ENCODE measurements at regions not wholly inside any gene's neighbourhood (a gene's known extent, or its start where the extent isn't known, plus 50 kb on each side); places are given as distances from the start of the nearest gene placed in this dataset.
"Not testable (repeated sequence)": the region's sequence is repeated elsewhere in the genome, so short reads cannot be mapped to it uniquely, and the experiment has no call there.

GRCh38 chr16:18263046-18263445 lies 73.5 kb downstream of the NPIPA8 start:
- DNase-seq, result not testable (repeated sequence)

DNA sequence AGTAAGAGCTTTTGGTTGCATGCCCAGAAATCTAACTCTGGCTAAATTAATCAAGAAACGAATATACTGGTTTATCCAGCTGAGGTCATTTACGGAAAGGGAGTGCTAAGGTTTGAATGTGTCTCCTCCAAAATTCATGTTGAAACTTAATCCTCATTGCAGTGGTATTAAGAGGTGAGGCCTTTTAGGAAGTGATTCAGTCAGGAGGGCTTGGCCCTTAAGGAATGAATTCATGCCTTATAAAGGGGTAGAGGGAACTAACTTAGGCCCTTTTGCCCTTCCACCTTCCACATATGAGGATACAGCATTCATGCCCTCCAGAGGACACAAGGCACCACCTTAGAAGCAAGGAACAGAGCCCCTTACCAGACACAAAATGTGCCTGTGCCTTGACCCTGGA lies 74.7 kb downstream of the NPIPA8 start:
- DNase-seq, result not testable (repeated sequence)

DNA sequence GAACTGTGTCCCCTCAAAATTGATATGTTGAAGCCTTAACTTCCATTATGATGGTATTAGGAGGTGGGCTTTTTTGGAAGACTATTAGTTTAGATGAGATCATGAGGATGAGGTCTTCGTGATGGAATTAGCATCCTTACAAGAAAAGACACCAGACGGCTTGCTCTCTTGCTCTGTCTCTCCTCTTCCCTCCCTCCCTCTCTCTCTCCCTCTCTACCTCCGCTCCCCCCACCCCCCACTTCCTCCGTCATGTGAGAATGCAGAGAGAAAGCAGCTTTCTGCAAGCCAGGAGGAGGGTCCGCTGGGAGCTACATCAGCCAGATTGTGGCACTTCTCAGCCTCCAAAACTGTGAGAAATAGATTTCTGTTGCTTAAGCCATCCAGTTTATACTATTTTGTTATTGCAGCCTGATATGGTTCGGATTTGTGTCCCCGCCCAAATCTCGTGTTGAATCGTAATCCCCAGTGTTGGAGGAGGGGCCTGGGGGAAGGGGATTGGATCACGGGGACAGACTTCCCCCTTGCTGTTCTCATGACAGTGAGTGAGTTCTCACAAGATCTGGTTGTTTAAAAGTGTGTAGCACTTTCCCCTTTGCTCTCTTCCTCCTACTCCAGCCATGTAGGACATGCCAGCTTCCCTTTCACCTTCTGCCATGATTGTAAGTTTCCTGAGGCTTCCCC lies 76.9 kb downstream of the NPIPA8 start:
- DNase-seq, result not testable (repeated sequence)

- not testable (repeated sequence) for DNase-seq
These were observed 83.6 kb downstream of the NPIPA8 start for GRCh38 chr16:18252943-18253342.

DNA sequence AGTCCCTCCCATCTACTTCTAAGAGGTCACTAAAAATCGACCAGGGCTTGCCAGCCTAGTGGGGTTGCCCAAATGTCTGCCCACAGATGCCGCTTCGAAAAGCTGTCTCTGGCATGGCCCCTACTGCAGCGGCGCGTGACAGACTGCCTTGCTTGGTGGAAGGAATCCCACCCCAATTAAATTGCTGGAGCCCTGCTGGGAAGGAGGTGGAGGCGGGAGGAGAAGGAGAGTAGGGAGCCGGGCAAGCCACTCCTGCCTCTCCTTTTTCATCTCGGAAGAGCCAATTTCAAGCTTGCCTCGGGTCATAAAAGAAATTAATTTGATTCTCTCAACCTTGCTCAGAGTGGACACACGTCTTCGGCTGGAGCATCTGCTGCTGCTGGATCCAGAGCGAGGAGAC lies 106.0 kb downstream of the NPIPA8 start:
- DNase-seq, result not testable (repeated sequence)

DNA sequence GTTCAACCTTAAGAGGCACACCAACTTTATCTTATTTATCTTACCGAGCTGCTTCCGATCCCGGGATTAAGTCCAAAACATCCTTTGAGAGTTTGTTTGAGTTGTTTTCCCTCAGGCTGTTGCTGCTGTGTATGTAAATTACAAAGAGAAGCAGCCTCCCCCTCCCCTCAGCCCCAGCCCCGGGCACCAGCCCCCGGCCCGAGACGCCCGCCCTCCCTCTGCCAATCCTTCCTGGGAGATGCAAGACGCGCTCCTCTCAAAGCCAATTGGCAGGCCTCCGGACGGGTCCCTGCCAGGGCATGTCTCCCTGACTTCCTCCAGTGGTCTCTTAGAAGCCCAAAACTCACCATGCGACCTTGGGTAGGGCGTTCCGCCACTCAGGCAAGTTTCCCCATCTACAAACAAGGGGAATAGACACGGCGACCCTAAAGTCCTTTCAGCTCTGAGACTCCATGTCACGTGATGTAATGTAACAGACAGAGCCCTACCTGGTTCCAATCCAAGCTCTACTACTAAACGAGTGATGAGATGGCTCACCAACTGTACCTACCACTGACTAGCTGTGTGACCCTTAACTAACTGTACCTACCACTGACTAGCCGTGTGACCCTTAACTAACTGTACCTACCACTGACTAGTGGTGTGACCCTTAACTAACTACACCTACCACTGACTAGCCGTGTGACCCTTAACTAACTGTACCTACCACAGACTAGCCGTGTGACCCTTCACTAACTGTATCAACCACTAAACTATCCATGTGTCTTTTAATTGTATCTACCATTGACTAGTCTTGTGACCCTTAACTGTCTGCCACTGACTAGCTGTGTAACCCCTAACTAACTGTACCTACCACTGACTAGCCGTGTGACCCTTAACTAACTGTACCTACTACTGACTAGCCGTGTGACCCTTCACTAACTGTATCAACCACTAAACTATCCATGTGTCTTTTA lies 114.2 kb downstream of the NPIPA8 start:
- not testable (repeated sequence) for DNase-seq

GRCh38 chr16:18217741-18218140 lies 118.8 kb downstream of the NPIPA8 start:
- not testable (repeated sequence) for DNase-seq

- DNase-seq, result not testable (repeated sequence)
These were observed 119.7 kb downstream of the NPIPA8 start for GRCh38 chr16:18216814-18217213.

DNA sequence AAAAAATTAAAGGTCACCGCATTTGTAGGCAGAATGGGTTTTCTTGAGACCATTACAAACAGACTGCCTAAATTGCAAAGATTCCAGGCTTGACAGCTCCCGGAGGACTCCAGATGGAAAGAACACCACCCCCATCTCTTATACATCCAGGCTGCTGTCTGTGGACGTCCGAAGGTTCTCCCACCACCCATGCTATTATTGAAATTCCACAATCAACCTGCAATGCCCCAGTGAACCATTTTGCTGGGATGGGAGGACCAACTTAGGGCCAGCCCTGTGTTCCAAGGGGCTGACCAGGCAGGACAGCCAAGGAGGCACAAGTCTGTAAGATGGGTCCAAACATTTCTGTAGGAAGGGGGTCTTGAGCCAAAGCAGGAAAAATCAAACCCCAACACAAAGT lies 122.7 kb downstream of the NPIPA8 start:
- not testable (repeated sequence) for DNase-seq

GRCh38 chr16:18211505-18211904 lies 125.0 kb downstream of the NPIPA8 start:
- not testable (repeated sequence) for DNase-seq

- DNase-seq, result not testable (repeated sequence)
These were observed 131.8 kb downstream of the NPIPA8 start for GRCh38 chr16:18204786-18205185.

GRCh38 chr16:18204309-18204708 lies 132.2 kb downstream of the NPIPA8 start:
- DNase-seq, result not testable (repeated sequence)

GRCh38 chr16:18201511-18201910 lies 135.0 kb downstream of the NPIPA8 start:
- DNase-seq, result not testable (repeated sequence)

DNA sequence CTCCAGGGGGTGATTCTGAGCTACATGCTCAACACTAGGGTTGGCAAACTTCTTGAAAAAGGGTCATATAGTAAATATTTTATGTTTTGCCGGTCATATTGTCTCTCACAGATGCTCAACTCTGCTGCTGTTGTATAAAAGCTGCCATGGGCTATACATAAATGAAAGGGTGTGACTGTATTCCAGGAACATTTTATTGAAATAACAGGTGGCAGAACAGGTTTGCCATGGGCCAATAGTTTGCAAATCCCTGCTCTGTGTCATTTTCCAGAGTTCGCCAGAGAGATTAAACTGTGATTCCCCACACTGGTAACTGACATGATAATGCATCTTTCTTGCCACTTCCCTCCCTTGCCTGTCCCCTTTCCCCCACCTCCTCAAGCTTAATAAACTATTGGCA lies 144.1 kb downstream of the NPIPA8 start:
- not testable (repeated sequence) for DNase-seq

DNA sequence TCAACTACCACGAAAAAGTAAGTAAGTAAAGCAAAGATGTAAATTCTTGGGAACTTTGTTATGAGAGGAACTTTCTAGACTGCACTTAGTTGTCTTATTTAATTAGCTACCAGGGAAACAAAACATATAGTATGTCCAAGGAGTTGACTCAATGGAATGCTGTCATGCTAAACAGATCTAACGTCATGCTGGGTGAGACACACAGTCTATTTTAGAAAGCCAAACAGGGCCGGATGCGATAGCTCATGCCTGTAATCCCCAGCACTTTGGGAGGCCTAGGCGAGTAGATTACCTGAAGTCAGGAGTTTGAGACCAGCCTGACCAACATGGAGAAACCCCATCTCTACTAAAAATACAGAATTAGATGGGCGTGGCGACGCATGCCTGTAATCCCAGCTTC lies 146.4 kb downstream of the NPIPA8 start:
- DNase-seq, result not testable (repeated sequence)

DNA sequence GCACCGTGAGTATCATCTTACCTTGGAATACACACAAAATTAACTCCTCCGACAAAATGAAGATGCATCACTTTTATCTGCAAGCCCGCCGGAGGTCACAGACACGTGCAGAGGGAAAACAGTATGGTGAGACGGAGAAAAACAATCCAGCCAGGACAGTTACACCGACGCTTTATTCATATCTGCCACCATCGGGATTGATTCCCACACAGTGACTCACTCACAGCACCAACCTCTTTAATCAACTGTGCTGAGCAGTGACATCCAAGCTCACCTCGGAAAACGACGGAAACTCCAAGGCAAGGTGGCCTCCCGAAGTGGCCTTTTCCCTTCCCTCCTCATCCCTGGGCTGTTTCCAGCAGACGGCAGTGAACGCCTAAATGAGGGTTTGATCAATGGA lies 151.8 kb downstream of the NPIPA8 start:
- not testable (repeated sequence) for DNase-seq

DNA sequence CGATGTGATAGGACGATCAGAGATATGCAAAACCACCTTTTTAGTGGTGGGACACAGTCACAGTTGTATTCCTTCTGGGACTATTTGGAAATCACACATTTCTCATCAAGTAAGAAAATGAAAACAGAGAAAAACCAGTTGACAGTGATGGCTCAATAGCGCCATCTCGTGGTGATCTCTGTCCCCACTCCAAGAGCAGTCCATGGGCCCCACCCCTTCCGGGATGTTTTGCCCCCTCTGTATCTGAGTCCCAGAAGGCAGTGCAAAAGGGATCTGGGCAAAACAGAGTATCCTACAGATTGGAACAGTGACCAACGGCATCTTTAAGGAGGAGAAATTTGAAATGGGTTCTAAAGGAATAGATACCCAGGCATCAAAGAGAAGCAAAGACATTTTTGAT lies 155.5 kb downstream of the NPIPA8 start:
- DNase-seq, result not testable (repeated sequence)

DNA sequence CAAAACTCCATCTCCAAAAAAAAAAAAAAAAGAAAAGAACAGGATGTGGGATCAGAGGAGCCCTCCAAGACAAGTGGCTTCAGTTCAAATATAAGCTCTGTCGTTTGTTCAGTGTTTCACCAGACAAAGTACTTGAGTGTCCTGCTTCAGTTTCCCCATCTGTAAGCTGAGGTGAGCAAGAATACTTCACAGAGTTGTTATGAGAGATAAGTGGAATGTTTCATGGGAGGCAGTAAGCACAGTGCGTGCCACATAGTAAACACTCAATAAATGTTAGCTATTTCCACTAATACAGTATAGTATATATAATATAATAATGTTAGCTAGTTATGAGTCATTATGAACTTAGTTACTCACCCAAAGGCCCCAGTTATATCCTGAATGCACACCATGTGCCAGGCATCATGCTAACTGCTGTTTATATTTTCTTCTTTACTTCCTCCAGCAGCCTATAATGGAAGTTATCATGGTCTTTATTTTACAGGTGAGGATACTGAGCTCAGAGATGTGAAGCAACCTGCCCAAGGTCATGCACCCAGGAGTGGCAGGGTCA lies 162.5 kb downstream of the NPIPA8 start:
- DNase-seq, result not testable (repeated sequence)

DNA sequence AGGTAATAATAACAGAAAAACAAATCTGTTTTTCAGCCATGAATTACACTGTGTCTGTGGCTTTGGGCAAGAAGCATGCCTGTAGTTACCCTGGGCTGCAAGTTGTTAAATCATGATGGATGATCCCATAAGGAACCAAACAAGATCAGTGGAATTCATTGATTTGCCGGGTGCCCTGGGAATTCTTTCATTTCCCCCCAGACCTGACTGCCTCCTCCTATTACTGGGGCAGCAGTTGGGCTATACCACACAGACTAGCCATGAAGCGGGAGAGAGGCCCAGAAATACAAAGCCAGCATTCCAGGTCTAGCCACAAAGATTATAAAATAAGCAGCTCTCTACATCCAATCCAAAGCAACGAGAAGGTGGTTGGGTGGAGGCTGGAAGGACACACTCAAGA lies 174.2 kb downstream of the NPIPA8 start:
- DNase-seq, result not testable (repeated sequence)

DNA sequence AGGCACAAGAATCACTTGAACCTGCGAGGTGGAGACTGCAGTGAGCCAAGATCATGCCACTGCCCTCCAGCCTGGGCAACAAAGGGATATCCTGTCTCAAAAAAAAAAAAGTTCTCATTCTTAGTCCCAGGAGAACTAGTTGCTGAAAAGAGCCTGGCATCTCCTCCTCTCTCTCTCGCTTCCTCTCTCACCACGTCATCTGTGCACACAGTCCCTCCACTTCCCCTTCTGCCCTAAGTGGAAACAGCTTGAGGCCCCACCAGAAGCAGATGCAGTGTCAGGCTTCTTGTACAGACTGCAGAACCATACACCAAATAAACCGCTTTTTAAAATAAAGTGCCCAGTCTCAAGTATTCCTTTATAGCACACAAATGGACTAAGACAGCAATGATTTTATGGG lies 175.3 kb downstream of the NPIPA8 start:
- not testable (repeated sequence) for DNase-seq

- DNase-seq, result not testable (repeated sequence)
These were observed 177.4 kb downstream of the NPIPA8 start for GRCh38 chr16:18159185-18159584.

- not testable (repeated sequence) for DNase-seq
These were observed 178.7 kb downstream of the NPIPA8 start for GRCh38 chr16:18157854-18158253.

- DNase-seq, result not testable (repeated sequence)
These were observed 183.7 kb downstream of the NPIPA8 start for GRCh38 chr16:18152832-18153231.

Data from NCI-H774 (cell line).